ENCODE measurements at regions not wholly inside any gene's neighbourhood (a gene's known extent, or its start where the extent isn't known, plus 50 kb on each side); places are given as distances from the start of the nearest gene placed in this dataset.

DNA sequence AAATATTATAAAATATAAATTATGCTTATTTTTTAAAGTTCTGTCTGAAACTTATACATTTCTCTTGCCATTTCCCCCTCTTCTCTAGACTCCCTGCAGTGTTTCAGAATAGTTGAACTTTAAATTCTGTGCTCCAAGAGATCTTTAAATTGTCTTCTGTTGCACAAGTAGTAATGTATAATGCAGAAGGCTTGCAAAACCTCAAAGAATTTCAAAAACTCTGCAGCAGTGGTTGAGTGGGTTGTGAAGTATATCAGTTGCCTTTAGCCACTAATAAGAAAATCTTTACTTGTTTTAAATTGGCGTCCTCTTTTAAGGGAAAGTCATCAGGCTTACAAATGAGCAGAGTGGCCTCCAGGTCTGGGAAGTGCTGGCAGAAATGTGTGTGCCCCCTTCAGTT lies 1153.3 kb upstream of the PABPC4L start:
- TF ChIP-seq, protein P1, sequence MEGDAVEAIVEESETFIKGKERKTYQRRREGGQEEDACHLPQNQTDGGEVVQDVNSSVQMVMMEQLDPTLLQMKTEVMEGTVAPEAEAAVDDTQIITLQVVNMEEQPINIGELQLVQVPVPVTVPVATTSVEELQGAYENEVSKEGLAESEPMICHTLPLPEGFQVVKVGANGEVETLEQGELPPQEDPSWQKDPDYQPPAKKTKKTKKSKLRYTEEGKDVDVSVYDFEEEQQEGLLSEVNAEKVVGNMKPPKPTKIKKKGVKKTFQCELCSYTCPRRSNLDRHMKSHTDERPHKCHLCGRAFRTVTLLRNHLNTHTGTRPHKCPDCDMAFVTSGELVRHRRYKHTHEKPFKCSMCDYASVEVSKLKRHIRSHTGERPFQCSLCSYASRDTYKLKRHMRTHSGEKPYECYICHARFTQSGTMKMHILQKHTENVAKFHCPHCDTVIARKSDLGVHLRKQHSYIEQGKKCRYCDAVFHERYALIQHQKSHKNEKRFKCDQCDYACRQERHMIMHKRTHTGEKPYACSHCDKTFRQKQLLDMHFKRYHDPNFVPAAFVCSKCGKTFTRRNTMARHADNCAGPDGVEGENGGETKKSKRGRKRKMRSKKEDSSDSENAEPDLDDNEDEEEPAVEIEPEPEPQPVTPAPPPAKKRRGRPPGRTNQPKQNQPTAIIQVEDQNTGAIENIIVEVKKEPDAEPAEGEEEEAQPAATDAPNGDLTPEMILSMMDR (IDR thresholded peaks at IDR 0.05 in 8 of 11, conservative IDR thresholded peaks at IDR 0.05 in 3 of 11), result no peak
- TF ChIP-seq POLR2A (IDR thresholded peaks at IDR 0.05) (no peak), POLR2AphosphoS5 (IDR thresholded peaks at IDR 0.05) (no peak)
